ENCODE measurements at regions not wholly inside any gene's neighbourhood (a gene's known extent, or its start where the extent isn't known, plus 50 kb on each side); places are given as distances from the start of the nearest gene placed in this dataset.

DNA sequence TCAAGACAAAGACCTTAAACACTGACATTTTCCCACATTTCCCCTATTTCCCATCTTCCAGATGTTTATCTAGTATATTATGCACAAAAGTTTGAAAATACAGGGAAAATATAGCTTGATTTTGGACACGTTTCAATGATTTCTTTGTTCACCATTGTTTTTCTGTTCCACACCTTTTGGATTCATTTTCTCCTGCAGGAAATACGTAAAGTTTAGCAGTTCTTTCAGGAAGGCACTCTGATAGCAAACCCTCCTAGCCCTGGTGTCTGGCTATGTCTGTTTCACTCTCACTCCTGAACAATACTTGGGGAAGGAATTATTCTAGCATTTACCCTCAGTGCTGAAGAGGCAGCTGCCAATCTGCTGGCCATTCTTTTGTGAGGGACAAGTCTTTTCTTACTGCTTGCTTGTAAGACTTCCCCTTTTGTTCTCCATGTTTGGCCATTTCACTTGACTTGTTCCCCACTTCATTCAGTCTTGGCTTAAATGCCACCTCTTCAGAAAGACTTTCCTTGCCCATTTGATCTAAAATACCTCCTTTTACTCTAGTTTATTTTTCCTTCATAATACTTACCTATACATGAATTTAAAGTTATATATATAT, 195.4 kb downstream of the RNF152 start:
- peak overlapping the region; percentile 74 for H2AFZ ChIP-seq (ENCODE audit: low read depth, low read length)
- no peaks in the 10 kb centered on the region for H3K9me3 ChIP-seq (replicated peaks; ENCODE audit: control insufficient read depth, insufficient read depth, low read length)
- intact Hi-C loops (cut with micrococcal nuclease): loop anchor here (1.0 to 10.0 kb wide), 2 partner anchors 200 to 297 kb away; no protein-coding TSS in a partner anchor
- no peaks in the 10 kb centered on the region for H4K20me1 ChIP-seq (replicated peaks; ENCODE audit: control insufficient read depth, extremely low read depth, insufficient read depth, low read length)
- H3K9me1 ChIP-seq (replicated peaks; ENCODE audit: control insufficient read depth, extremely low read depth, insufficient read depth, low read length): no peaks in the 10 kb centered on the region
- no peak for FAIRE-seq
- H3K27ac ChIP-seq (ENCODE audit: insufficient read depth, low read depth, low read length): peak overlapping the region; percentile 53
- H3K79me2 ChIP-seq (ENCODE audit: control insufficient read depth, insufficient read depth, low read length): no peaks in the 10 kb centered on the region
- no TSS peak for BruUV-seq (replicated peaks)
- no peaks in the 10 kb centered on the region for H3K27me3 ChIP-seq (ENCODE audit: control insufficient read depth in 2 of 2, insufficient read depth in 2 of 2, low read length in 2 of 2)
- H3K4me2 ChIP-seq (ENCODE audit: insufficient read depth, low read length): peak overlapping the region; percentile 13
- dilution Hi-C loops (cut with MboI; ENCODE audit: extremely low pct_ligation_motif_present, low sequenced_read_pairs): no loop called here
- ChIA-PET CTCF (interaction anchor here (1.6 to 1.8 kb wide), 2 partner anchors 61 to 115 kb away, joined by 4 to 6 read pairs; no protein-coding TSS in a partner anchor), POLR2A (no interaction called here)
- no peaks in the 10 kb centered on the region for H3K36me3 ChIP-seq (ENCODE audit: control insufficient read depth in 2 of 2, extremely low read depth in 1 of 2, insufficient read depth in 2 of 2, low read length in 2 of 2)
- no peak overlapping the region for H3K4me3 ChIP-seq (replicated peaks in 1 of 3; ENCODE audit: insufficient read depth in 1 of 3, low read depth in 1 of 3, low read length in 3 of 3)
- TF ChIP-seq POLR2AphosphoS5 (IDR thresholded peaks at IDR 0.05; ENCODE audit: insufficient read depth, low read depth, low read length) (no peak), CTCF (IDR thresholded peaks at IDR 0.05; ENCODE audit: extremely low read depth in 1 of 2, insufficient read depth in 1 of 2, low read depth in 1 of 2, low read length in 2 of 2) (no peak), GATA2 (IDR thresholded peaks at IDR 0.05; ENCODE audit: insufficient read depth, insufficient read length, low read depth, low read length) (no peak), MAX (IDR thresholded peaks at IDR 0.05; ENCODE audit: insufficient read depth, insufficient read length) (no peak), MYC (IDR thresholded peaks at IDR 0.05; ENCODE audit: low read depth, low read length) (no peak), EZH2 (IDR thresholded peaks at IDR 0.05; ENCODE audit: borderline replicate concordance, low read depth, low read length, severe bottlenecking) (no peak), JUN (IDR thresholded peaks at IDR 0.05; ENCODE audit: borderline replicate concordance, insufficient read depth, insufficient read length, low read depth) (no peak), FOS (IDR thresholded peaks at IDR 0.05; ENCODE audit: borderline replicate concordance, insufficient read depth, low read length) (no peak)
- peak; percentile 79 for DNase-seq (ENCODE audit: low read depth, low spot score)
- H3K4me1 ChIP-seq (ENCODE audit: control insufficient read depth, extremely low read depth, insufficient read depth, low read length): peaks cover 38% of the 10 kb centered on the region
- H3K9ac ChIP-seq (replicated peaks; ENCODE audit: extremely low read depth, insufficient read depth, low read length): peak overlapping the region; percentile 22

Measured in endothelial cell of umbilical vein (primary cell).